Bronchial epithelial cell (primary cell): ENCODE measurements at regions not wholly inside any gene's neighbourhood (a gene's known extent, or its start where the extent isn't known, plus 50 kb on each side); places are given as distances from the start of the nearest gene placed in this dataset.
"Not testable (repeated sequence)": the region's sequence is repeated elsewhere in the genome, so short reads cannot be mapped to it uniquely, and the experiment has no call there.

Experiments used
- DNase-seq: peaks from one replicate; pipeline ENCODE4 v3.0.0-alpha.2; 2010; ENCODE audit warnings: low read depth
- FAIRE-seq: peaks from 2 replicates; lab custom pipeline; 2011; peaks lifted over from hg19 to GRCh38; lab: Jason Lieb, UNC
- H3K27me3 ChIP-seq: 2 replicates; pipeline ENCODE4 v1.5.1; 2011; ENCODE audit warnings: low read length; ENCODE audit not compliant: control insufficient read depth, insufficient read depth
- H3K36me3 ChIP-seq: 2 replicates; pipeline ENCODE4 v1.5.1; 2011; ENCODE audit warnings: low read length; ENCODE audit not compliant: control insufficient read depth, insufficient read depth
- H3K4me3 ChIP-seq: 2 replicates; pipeline ENCODE4 v1.5.1; 2011; ENCODE audit warnings: mild to moderate bottlenecking, low read depth, low read length, control low read depth
- CTCF ChIP-seq: IDR thresholded peaks from 2 replicates; pipeline ENCODE4 v1.5.1; 2011; ENCODE audit warnings: mild to moderate bottlenecking, moderate library complexity, low read length, control low read depth, inconsistent platforms; ENCODE audit not compliant: insufficient read depth, severe bottlenecking

DNA sequence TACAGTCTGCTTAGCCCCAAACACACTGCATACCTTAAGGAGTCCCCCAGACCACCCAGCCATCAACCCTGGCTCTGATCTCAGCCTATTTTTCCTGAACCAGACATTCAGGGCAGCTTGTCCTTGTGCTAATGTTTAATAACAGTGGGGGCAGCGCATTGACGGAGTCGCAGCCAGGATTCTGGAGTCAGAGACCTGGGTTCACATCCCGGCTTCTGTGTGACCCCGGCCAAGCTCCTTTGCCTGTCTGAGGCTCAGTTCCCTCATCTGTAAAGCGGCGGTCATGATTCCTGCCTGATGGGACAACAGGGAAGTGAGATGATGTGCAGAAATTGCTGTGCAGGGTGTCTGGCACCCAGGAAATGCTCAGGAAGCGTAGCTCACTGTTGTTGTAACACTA is 63.1 kb downstream of the MATN1 start:
- no peak for TF ChIP-seq CTCF
- FAIRE-seq (no peak), DNase-seq (no peak)
- Histone ChIP-seq H3K27me3 (no peaks in the 10 kb centered on the region), H3K4me3 (no peak overlapping the region), H3K36me3 (no peaks in the 10 kb centered on the region)

- no peak for TF ChIP-seq CTCF
- no peak overlapping the region for H3K4me3 ChIP-seq
- no peaks in the 10 kb centered on the region for H3K27me3 ChIP-seq
- DNase-seq (no peak), FAIRE-seq (peak; percentile 18)
- no peaks in the 10 kb centered on the region for H3K36me3 ChIP-seq
Observed at GRCh38 chr1:30659702-30660101, 63.7 kb downstream of the MATN1 start.

GRCh38 chr1:30658375-30658774 is 65.0 kb downstream of the MATN1 start:
- not testable (repeated sequence) for DNase-seq, H3K27me3 ChIP-seq, FAIRE-seq, H3K36me3 ChIP-seq, H3K4me3 ChIP-seq

DNA sequence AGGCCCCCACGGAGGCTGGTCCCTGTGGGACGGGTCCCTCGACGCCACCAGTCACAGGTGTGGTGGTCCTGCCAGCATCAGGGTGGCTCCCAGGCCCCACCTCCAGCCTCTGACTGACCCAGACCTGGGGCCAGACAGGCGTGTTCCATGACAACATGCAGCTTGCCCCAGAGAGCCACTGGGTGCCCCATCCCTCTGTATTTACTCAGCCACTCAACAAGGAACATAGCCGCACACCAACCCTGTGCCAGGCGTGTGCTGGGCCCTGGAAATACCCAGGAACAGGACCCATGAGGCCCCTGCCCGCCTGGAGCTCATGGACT is 65.4 kb downstream of the MATN1 start:
- FAIRE-seq, result no peak

DNA sequence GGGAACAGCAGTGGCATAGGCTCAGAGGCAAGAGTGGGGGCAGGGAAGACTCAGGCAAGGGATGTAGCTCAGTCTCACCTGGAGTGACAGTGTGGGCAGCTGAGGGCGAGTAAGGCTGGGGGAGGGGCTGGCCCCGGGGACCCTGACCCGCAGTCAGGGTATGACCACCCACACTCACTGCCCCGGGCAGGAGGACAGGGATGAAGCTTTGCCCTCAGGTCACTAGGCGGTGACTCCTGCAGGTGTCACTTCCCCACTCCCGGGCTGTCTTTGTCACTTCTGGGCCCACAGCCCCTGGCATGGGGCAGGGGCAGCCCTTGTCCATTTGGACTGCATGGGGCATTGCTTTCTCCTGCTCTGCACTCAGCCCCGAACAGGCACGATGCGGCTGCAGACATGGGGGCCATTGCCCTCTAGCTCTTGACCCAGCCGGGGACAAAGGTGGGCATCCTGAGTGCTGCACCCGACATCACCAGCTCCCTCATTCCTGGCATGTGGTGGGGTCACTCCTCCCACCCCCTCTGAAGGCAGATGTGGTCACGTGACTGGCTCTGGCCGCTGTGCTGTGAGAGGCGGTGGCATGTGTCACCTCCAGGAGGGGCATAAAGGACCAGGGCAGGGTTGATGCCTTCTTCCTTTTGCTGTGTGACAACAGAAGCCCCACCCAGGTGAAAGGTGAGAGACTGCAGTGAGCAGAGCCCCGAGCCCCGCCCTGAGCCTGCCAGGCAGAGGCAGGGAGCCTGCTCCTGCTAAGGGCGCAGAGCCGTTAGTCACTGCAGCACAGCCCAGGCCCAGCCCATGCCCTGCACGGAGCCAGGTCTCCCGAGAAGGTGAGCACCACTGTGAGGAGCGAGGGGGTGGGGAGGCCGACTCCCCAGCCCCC is 66.0 kb downstream of the MATN1 start:
- FAIRE-seq, result no peak

More for the DNA sequence above, 65.4 kb downstream of the MATN1 start:
- Histone ChIP-seq H3K27me3 (no peaks in the 10 kb centered on the region), H3K4me3 (no peak overlapping the region), H3K36me3 (no peaks in the 10 kb centered on the region)
- TF ChIP-seq CTCF, result no peak
- DNase-seq, result no peak

More for the DNA sequence above, 66.0 kb downstream of the MATN1 start:
- no peaks in the 10 kb centered on the region for H3K36me3 ChIP-seq
- H3K27me3 ChIP-seq, result no peaks in the 10 kb centered on the region
- TF ChIP-seq CTCF, result no peak
- peak; percentile 50 for DNase-seq
- no peak overlapping the region for H3K4me3 ChIP-seq
